ENCODE measurements at regions not wholly inside any gene's neighbourhood (a gene's known extent, or its start where the extent isn't known, plus 50 kb on each side); places are given as distances from the start of the nearest gene placed in this dataset.

DNA sequence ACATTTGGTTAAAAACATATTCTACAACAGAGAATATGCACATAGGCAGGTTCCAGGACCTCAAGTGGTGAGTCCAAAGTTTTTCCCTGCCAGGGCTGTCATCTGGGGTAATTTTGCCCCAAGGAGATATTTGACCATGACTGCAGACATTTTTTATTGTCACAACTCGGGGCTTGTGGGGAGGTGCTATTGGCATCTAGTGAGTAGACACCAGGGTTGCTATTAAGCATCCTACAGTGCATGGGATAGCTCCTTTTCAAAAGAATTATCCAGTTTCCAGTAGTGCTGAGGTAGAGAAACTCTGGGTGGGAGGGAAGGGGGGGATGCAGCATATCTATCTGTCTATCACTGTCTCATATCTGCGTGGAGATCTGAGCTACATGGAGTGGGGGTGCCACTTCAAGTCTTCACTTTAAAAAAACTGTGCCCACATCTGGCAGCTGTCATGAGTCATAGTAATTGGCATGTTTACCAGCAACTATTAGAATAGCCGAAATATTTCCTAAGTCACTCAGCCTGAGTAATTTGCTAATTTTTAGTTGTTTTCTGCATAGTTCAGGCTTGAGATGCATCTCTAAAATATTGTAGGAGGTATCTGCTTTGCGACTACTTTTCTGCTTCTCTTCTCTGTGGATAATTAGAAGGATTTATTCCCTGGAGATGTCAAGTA is 254.0 kb upstream of the RBMS1 start:
- TF ChIP-seq, protein P1, sequence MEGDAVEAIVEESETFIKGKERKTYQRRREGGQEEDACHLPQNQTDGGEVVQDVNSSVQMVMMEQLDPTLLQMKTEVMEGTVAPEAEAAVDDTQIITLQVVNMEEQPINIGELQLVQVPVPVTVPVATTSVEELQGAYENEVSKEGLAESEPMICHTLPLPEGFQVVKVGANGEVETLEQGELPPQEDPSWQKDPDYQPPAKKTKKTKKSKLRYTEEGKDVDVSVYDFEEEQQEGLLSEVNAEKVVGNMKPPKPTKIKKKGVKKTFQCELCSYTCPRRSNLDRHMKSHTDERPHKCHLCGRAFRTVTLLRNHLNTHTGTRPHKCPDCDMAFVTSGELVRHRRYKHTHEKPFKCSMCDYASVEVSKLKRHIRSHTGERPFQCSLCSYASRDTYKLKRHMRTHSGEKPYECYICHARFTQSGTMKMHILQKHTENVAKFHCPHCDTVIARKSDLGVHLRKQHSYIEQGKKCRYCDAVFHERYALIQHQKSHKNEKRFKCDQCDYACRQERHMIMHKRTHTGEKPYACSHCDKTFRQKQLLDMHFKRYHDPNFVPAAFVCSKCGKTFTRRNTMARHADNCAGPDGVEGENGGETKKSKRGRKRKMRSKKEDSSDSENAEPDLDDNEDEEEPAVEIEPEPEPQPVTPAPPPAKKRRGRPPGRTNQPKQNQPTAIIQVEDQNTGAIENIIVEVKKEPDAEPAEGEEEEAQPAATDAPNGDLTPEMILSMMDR (conservative IDR thresholded peaks at IDR 0.05; ENCODE audit: low read depth in 2 of 2), result no peak
- no peak for TF ChIP-seq POLR2AphosphoS5 (IDR thresholded peaks at IDR 0.05; ENCODE audit: low read depth)
